HFFc6 (cell line): ENCODE measurements at regions not wholly inside any gene's neighbourhood (a gene's known extent, or its start where the extent isn't known, plus 50 kb on each side); places are given as distances from the start of the nearest gene placed in this dataset.

Source experiments
- DNase-seq: peaks from one replicate; pipeline ENCODE4 v3.0.0-alpha.2; 2018
- H3K27ac Mint-ChIP-seq: 2 replicates; pipeline ENCODE4 v1.8.0; 2020; ENCODE audit warnings: mild to moderate bottlenecking, mixed read lengths
- H3K27me3 Mint-ChIP-seq: 2 replicates; pipeline ENCODE4 v1.8.0; 2021; ENCODE audit warnings: mild to moderate bottlenecking, moderate library complexity, mixed read lengths; ENCODE audit not compliant: insufficient read depth
- H3K36me3 Mint-ChIP-seq: 2 replicates; pipeline ENCODE4 v1.8.0; 2021; ENCODE audit warnings: low read depth, mixed read lengths
- H3K4me1 Mint-ChIP-seq: 2 replicates; pipeline ENCODE4 v1.8.0; 2020; ENCODE audit warnings: low read depth, mixed read lengths
- H3K4me3 Mint-ChIP-seq: 2 replicates; pipeline ENCODE4 v1.8.0; 2020; ENCODE audit warnings: mild to moderate bottlenecking, moderate library complexity, mixed read lengths
- H3K9me3 Mint-ChIP-seq: 2 replicates; pipeline ENCODE4 v1.8.0; 2020; ENCODE audit warnings: mild to moderate bottlenecking, mixed read lengths
- TF ChIP-seq, protein P1 (sequence below): fragments of 200-600 bp; sonication (generic); IDR thresholded peaks from 2 replicates; pipeline ENCODE4 v1.5.0; 2021; ENCODE audit warnings: antibody characterized with exemption, mild to moderate bottlenecking

GRCh38 chr5:109610581-109610980 is 79.1 kb upstream of the MAN2A1 start:
- DNase-seq, result no peak
- no peaks in the 10 kb centered on the region for H3K36me3 Mint-ChIP-seq
- H3K4me3 Mint-ChIP-seq, result no peak overlapping the region
- H3K27me3 Mint-ChIP-seq, result peaks cover 2% of the 10 kb centered on the region; the same call in 1 of the 2 replicates
- H3K9me3 Mint-ChIP-seq, result no peaks in the 10 kb centered on the region; the same call in 1 of the 2 replicates
- no peaks in the 10 kb centered on the region for H3K4me1 Mint-ChIP-seq
- TF ChIP-seq, protein P1, sequence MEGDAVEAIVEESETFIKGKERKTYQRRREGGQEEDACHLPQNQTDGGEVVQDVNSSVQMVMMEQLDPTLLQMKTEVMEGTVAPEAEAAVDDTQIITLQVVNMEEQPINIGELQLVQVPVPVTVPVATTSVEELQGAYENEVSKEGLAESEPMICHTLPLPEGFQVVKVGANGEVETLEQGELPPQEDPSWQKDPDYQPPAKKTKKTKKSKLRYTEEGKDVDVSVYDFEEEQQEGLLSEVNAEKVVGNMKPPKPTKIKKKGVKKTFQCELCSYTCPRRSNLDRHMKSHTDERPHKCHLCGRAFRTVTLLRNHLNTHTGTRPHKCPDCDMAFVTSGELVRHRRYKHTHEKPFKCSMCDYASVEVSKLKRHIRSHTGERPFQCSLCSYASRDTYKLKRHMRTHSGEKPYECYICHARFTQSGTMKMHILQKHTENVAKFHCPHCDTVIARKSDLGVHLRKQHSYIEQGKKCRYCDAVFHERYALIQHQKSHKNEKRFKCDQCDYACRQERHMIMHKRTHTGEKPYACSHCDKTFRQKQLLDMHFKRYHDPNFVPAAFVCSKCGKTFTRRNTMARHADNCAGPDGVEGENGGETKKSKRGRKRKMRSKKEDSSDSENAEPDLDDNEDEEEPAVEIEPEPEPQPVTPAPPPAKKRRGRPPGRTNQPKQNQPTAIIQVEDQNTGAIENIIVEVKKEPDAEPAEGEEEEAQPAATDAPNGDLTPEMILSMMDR, result no peak
- H3K27ac Mint-ChIP-seq, result no peak overlapping the region

- no peak for DNase-seq
- peaks cover 2% of the 10 kb centered on the region; the same call in 1 of the 2 replicates for H3K27me3 Mint-ChIP-seq
- no peaks in the 10 kb centered on the region for H3K4me1 Mint-ChIP-seq
- no peak overlapping the region for H3K27ac Mint-ChIP-seq
- H3K36me3 Mint-ChIP-seq, result no peaks in the 10 kb centered on the region
- TF ChIP-seq, protein P1, result no peak
- no peak overlapping the region for H3K4me3 Mint-ChIP-seq
- no peaks in the 10 kb centered on the region for H3K9me3 Mint-ChIP-seq
These were observed 84.5 kb upstream of the MAN2A1 start for GRCh38 chr5:109605207-109605730.

GRCh38 chr5:109604758-109605157 is 85.0 kb upstream of the MAN2A1 start:
- H3K27me3 Mint-ChIP-seq, result peaks cover 2% of the 10 kb centered on the region; the same call in 1 of the 2 replicates
- no peak overlapping the region for H3K27ac Mint-ChIP-seq
- no peaks in the 10 kb centered on the region for H3K4me1 Mint-ChIP-seq
- H3K9me3 Mint-ChIP-seq, result no peaks in the 10 kb centered on the region
- H3K36me3 Mint-ChIP-seq, result no peaks in the 10 kb centered on the region
- no peak overlapping the region for H3K4me3 Mint-ChIP-seq
- DNase-seq, result no peak
- TF ChIP-seq, protein P1, result no peak

DNA sequence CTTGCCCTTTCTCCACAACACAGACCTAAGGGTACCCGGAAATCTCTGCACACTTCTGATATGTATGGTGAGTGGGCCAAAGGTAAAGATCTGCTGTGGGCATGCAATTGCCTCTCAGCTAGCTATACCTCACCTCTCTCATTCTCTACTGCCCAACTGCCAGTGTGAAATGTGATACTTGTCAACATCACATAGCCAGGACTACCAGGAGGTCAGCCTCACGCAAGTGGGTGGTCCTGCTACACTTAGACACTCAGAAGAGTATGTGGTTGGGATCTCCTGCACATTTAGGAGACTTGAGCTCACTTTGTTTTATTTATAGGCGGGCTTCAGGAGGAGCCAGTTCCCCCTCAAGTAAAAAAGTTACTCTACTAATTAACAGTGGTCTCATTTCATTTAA is 88.0 kb upstream of the MAN2A1 start:
- no peak overlapping the region for H3K4me3 Mint-ChIP-seq
- DNase-seq, result no peak
- TF ChIP-seq, protein P1, result no peak
- no peak overlapping the region for H3K27ac Mint-ChIP-seq
- H3K9me3 Mint-ChIP-seq, result no peaks in the 10 kb centered on the region
- no peaks in the 10 kb centered on the region for H3K4me1 Mint-ChIP-seq
- peaks cover 2% of the 10 kb centered on the region; the same call in 1 of the 2 replicates for H3K27me3 Mint-ChIP-seq
- no peaks in the 10 kb centered on the region for H3K36me3 Mint-ChIP-seq

DNA sequence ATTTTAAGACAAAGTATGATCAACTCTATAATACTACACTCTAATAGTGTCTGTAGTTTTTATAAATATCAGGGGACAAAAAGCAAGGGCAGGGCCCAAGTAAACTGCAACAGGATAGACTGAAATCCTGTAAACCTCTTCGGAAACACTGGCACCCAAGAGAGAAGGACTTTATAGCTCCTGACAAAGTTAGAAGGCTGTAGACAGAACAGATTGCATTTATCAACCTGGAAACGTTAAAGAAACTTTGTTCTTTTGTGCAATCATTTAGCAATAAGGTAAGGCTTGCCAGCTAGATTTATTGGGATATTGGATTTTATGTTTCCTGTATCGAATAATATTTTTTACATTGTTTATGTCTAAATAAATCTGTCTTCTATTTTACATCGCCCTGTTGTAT is 91.8 kb upstream of the MAN2A1 start:
- Mint-ChIP-seq H3K4me3 (no peak overlapping the region), H3K27me3 (no peaks in the 10 kb centered on the region), H3K4me1 (no peaks in the 10 kb centered on the region), H3K27ac (no peak overlapping the region), H3K9me3 (no peaks in the 10 kb centered on the region), H3K36me3 (no peaks in the 10 kb centered on the region)
- DNase-seq, result no peak
- TF ChIP-seq, protein P1, result no peak

DNA sequence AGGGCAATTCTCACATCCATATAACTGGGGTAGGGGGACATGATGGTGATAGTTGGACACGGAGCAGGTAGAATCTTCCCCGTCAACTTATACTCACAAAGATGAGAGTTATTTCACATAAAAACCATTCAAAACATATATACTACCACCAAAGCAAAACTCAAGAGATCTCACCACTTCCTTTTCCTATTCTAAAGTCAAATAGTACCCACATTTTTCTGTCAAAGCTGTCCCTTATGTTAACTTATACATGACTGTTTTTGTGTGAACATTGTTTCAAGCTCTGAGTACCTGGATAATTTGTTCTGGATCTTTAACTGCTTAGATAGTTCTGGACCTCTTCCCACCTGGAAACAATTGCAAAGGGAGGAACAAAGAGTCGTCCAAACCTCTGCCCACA is 95.5 kb upstream of the MAN2A1 start:
- no peaks in the 10 kb centered on the region for H3K36me3 Mint-ChIP-seq

More for the DNA sequence above, 95.5 kb upstream of the MAN2A1 start:
- no peak overlapping the region for H3K27ac Mint-ChIP-seq
- no peaks in the 10 kb centered on the region for H3K4me1 Mint-ChIP-seq
- DNase-seq, result no peak
- TF ChIP-seq, protein P1, result no peak
- no peaks in the 10 kb centered on the region for H3K27me3 Mint-ChIP-seq
- H3K9me3 Mint-ChIP-seq, result no peaks in the 10 kb centered on the region
- no peak overlapping the region for H3K4me3 Mint-ChIP-seq
